NB4 (cell line): ENCODE measurements at regions not wholly inside any gene's neighbourhood (a gene's known extent, or its start where the extent isn't known, plus 50 kb on each side); places are given as distances from the start of the nearest gene placed in this dataset.

Experiments used
- MAX ChIP-seq: IDR thresholded peaks from 2 replicates; pipeline ENCODE4 v1.6.1; 2011; ENCODE audit warnings: low read depth, low read length
- MYC ChIP-seq: IDR thresholded peaks from 2 replicates; pipeline ENCODE4 v1.6.1; 2011; ENCODE audit warnings: low read depth, low read length
- TF ChIP-seq, protein P1 (sequence below): IDR thresholded peaks from one replicate; pipeline ENCODE4 v1.5.1; 2012; ENCODE audit warnings: low read depth, low read length

GRCh38 chr4:43373201-43373600 lies 480.7 kb downstream of the GRXCR1 start:
- TF ChIP-seq, protein P1, sequence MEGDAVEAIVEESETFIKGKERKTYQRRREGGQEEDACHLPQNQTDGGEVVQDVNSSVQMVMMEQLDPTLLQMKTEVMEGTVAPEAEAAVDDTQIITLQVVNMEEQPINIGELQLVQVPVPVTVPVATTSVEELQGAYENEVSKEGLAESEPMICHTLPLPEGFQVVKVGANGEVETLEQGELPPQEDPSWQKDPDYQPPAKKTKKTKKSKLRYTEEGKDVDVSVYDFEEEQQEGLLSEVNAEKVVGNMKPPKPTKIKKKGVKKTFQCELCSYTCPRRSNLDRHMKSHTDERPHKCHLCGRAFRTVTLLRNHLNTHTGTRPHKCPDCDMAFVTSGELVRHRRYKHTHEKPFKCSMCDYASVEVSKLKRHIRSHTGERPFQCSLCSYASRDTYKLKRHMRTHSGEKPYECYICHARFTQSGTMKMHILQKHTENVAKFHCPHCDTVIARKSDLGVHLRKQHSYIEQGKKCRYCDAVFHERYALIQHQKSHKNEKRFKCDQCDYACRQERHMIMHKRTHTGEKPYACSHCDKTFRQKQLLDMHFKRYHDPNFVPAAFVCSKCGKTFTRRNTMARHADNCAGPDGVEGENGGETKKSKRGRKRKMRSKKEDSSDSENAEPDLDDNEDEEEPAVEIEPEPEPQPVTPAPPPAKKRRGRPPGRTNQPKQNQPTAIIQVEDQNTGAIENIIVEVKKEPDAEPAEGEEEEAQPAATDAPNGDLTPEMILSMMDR = no peak
- TF ChIP-seq MYC (no peak), MAX (no peak)
